A549 (cell line): ENCODE measurements at regions not wholly inside any gene's neighbourhood (a gene's known extent, or its start where the extent isn't known, plus 50 kb on each side); places are given as distances from the start of the nearest gene placed in this dataset.

ENCODE experiments used
- ATAC-seq, 2 experiments: fragments of 200-7000 bp in 1 of 2; fragments of >200 bp in 1 of 2; cut with Nextera tagmentation in 1 of 2; cut with Tn5 transposase in 1 of 2; 3 replicates each; pipeline versions ENCODE4 v1.8.0 to v1.9.1; 2018 to 2020; ENCODE audit warnings: mild to moderate bottlenecking in 1 of 2, moderate library complexity in 1 of 2
- CTCF ChIA-PET: fragments of 300-600 bp; sonication (Branson Sonifier 250); formaldehyde crosslinking; extraction: SDS; loops from one replicate; lab custom pipeline; 2021; ENCODE audit warnings: antibody characterized with exemption, inconsistent platforms; lab: Yijun Ruan, JAX
- POLR2A ChIA-PET: fragments of 350-600 bp; formaldehyde crosslinking; extraction: SDS; loops from one replicate; lab custom pipeline; 2021; ENCODE audit warnings: antibody characterized with exemption, inconsistent platforms; lab: Yijun Ruan, JAX
- DNase-seq, 2 experiments: peaks; one replicate each; pipeline versions ENCODE4 v3.0.0 to v3.0.0-alpha.2; 2011 to 2016; ENCODE audit warnings: low read depth in 1 of 2, low spot score in 1 of 2
- FAIRE-seq: peaks from 2 replicates; lab custom pipeline; 2011; peaks lifted over from hg19 to GRCh38; lab: Jason Lieb, UNC
- H3K27ac ChIP-seq, 2 experiments: fragments of >200 bp; sonication (Bioruptor Twin); formaldehyde crosslinking; 3 replicates each; pipeline ENCODE4 v1.5.1; 2016 to 2017
- H3K4me1 ChIP-seq: fragments of >200 bp; sonication (Bioruptor Twin); formaldehyde crosslinking; 3 replicates; pipeline ENCODE4 v1.6.1; 2016
- H3K4me2 ChIP-seq: fragments of >200 bp; sonication (Bioruptor Twin); formaldehyde crosslinking; 3 replicates; pipeline ENCODE4 v1.6.1; 2016
- H3K4me3 ChIP-seq: fragments of >200 bp; sonication (Bioruptor Twin); formaldehyde crosslinking; 3 replicates; pipeline ENCODE4 v1.5.1; 2016
- H3K9me3 ChIP-seq: fragments of >200 bp; sonication (Bioruptor Twin); formaldehyde crosslinking; 3 replicates; pipeline ENCODE4 v1.6.1; 2016
- E2F6 ChIP-seq: IDR thresholded peaks from 2 replicates; pipeline ENCODE4 v1.6.1; 2012; ENCODE audit warnings: low read depth, borderline replicate concordance
- EHMT2 ChIP-seq: fragments of 200-600 bp; sonication (generic); IDR thresholded peaks from 2 replicates; pipeline ENCODE4 v1.6.1; 2016; ENCODE audit warnings: antibody characterized with exemption, low read depth, mild to moderate bottlenecking, moderate library complexity
- ELK1 ChIP-seq: fragments of 150-350 bp; IDR thresholded peaks from 2 replicates; pipeline ENCODE4 v1.6.1; 2014; ENCODE audit warnings: low read depth, mild to moderate bottlenecking, low read length
- FOSB ChIP-seq: fragments of 250-450 bp; sonication (Bioruptor Pico); IDR thresholded peaks from 2 replicates; pipeline ENCODE4 v1.5.0; 2020; ENCODE audit warnings: mild to moderate bottlenecking, moderate library complexity
- HDAC2 ChIP-seq: fragments of 200-600 bp; sonication (generic); IDR thresholded peaks from 2 replicates; pipeline ENCODE4 v1.6.1; 2016
- HMGXB4 ChIP-seq: fragments of 250-450 bp; sonication (Bioruptor Pico); IDR thresholded peaks from 2 replicates; pipeline ENCODE4 v1.5.0; 2021; ENCODE audit warnings: mild to moderate bottlenecking, moderate library complexity, borderline replicate concordance
- HOXA7 ChIP-seq: fragments of 250-450 bp; sonication (Bioruptor Pico); IDR thresholded peaks from 2 replicates; pipeline ENCODE4 v1.5.0; 2020; ENCODE audit warnings: mild to moderate bottlenecking, moderate library complexity
- JUN ChIP-seq, 2 experiments: fragments of >200 bp; sonication (Bioruptor Twin); formaldehyde crosslinking; IDR thresholded peaks; 2 replicates in 1 of 2; 3 replicates in 1 of 2; pipeline ENCODE4 v1.6.1; 2016 to 2017
- JUNB ChIP-seq: fragments of >200 bp; sonication (Bioruptor Twin); formaldehyde crosslinking; IDR thresholded peaks from 2 replicates; pipeline ENCODE4 v1.6.1; 2016
- MAFK ChIP-seq: fragments of 450-650 bp; IDR thresholded peaks from 2 replicates; pipeline ENCODE4 v1.6.1; 2014; ENCODE audit not compliant: partially characterized antibody
- NPAS2 ChIP-seq: fragments of 250-450 bp; sonication (Bioruptor Pico); IDR thresholded peaks from 2 replicates; pipeline ENCODE4 v1.8.0; 2022; ENCODE audit warnings: mild to moderate bottlenecking, moderate library complexity, borderline replicate concordance
- POLR2AphosphoS2 ChIP-seq: conservative IDR thresholded peaks from 2 replicates; pipeline ENCODE4 v1.6.1; 2012; ENCODE audit warnings: low read length, improper control_type of control experiment, inconsistent platforms
- RNF2 ChIP-seq: fragments of 200-600 bp; sonication (generic); IDR thresholded peaks from 2 replicates; pipeline ENCODE4 v1.6.1; 2016; ENCODE audit warnings: low read depth, mild to moderate bottlenecking, antibody characterized with exemption, moderate library complexity, borderline replicate concordance
- SMC3 ChIP-seq: fragments of >200 bp; sonication (Bioruptor Twin); formaldehyde crosslinking; IDR thresholded peaks from 3 replicates; pipeline ENCODE4 v1.6.1; 2018; ENCODE audit warnings: inconsistent platforms
- SREBF2 ChIP-seq: fragments of 450-650 bp; IDR thresholded peaks from 2 replicates; pipeline ENCODE4 v1.6.1; 2014; ENCODE audit warnings: mild to moderate bottlenecking, moderate library complexity
- TP53 ChIP-seq: fragments of 250-450 bp; sonication (Bioruptor Pico); IDR thresholded peaks from 2 replicates; pipeline ENCODE4 v1.5.0; 2021; ENCODE audit warnings: mild to moderate bottlenecking, moderate library complexity
- USF2 ChIP-seq: fragments of 450-650 bp; IDR thresholded peaks from 2 replicates; pipeline ENCODE4 v1.6.1; 2014; ENCODE audit warnings: antibody characterized with exemption
- ZC3H11A ChIP-seq: fragments of 450-650 bp; IDR thresholded peaks from 2 replicates; pipeline ENCODE4 v1.6.1; 2014; ENCODE audit warnings: antibody characterized with exemption, mild to moderate bottlenecking
- ZSCAN20 ChIP-seq: fragments of 250-450 bp; sonication (Bioruptor Pico); IDR thresholded peaks from 2 replicates; pipeline ENCODE4 v1.8.0; 2022; ENCODE audit warnings: mild to moderate bottlenecking, moderate library complexity
- WGBS: methylation state at CpG from one replicate; pipeline ENCODE4 v1.1.6; 2017; ENCODE audit errors: missing lambda C conversion rate; 5-methylcytosine and 5-hydroxymethylcytosine counted together

- H3K27ac ChIP-seq, result no peak overlapping the region
- TF ChIP-seq HDAC2 (no peak), NPAS2 (CRISPR knock-in tag) (no peak), HMGXB4 (CRISPR knock-in tag) (no peak), SREBF2 (no peak), FOSB (CRISPR knock-in tag) (no peak), ZSCAN20 (CRISPR knock-in tag) (no peak)
- ChIA-PET CTCF (interaction anchor here (1.4 kb wide), 1 partner anchor 879 kb away, joined by 3 read pairs; no protein-coding TSS in a partner anchor), POLR2A (no interaction called here)
- no peak overlapping the region for H3K4me2 ChIP-seq
- H3K9me3 ChIP-seq, result no peaks in the 10 kb centered on the region
- ATAC-seq (no peak), FAIRE-seq (no peak), DNase-seq (no peak)
- H3K4me1 ChIP-seq, result no peaks in the 10 kb centered on the region
- H3K4me3 ChIP-seq, result no peak overlapping the region
- 57% methylated on average over 5 of the region's 10 CpGs for WGBS
Measured at GRCh38 chr13:111565400-111565799, 245.0 kb downstream of the TEX29 start.

- H3K27ac ChIP-seq, result no peak overlapping the region
- TF ChIP-seq EHMT2 (no peak), SMC3 (no peak), HMGXB4 (CRISPR knock-in tag) (no peak), ZC3H11A (no peak), E2F6 (no peak), JUN (IDR thresholded peaks at IDR 0.05) (no peak), NPAS2 (CRISPR knock-in tag) (no peak), POLR2AphosphoS2 (no peak), HOXA7 (CRISPR knock-in tag) (no peak), USF2 (no peak), ELK1 (no peak), TP53 (CRISPR knock-in tag) (no peak), JUNB (no peak), MAFK (no peak), RNF2 (no peak)
- CTCF ChIA-PET, result interaction anchor here (1.4 kb wide), 1 partner anchor 877 kb away, joined by 3 read pairs; no protein-coding TSS in a partner anchor
- DNase-seq, result no peak
- POLR2A ChIA-PET, result no interaction called here
- no peak overlapping the region for H3K4me3 ChIP-seq
- H3K4me2 ChIP-seq, result no peak overlapping the region
- H3K4me1 ChIP-seq, result no peaks in the 10 kb centered on the region
- no peak for ATAC-seq
- no peak for FAIRE-seq
- 50% methylated on average over 9 of the region's 12 CpGs for WGBS
- no peaks in the 10 kb centered on the region for H3K9me3 ChIP-seq
Measured at GRCh38 chr13:111566567-111566966, 246.1 kb downstream of the TEX29 start.
